Kidney glomerular epithelial cell (primary cell): ENCODE measurements at regions not wholly inside any gene's neighbourhood (a gene's known extent, or its start where the extent isn't known, plus 50 kb on each side); places are given as distances from the start of the nearest gene placed in this dataset.

Source experiments
- DNase-seq: peaks from one replicate; lab custom pipeline; 2025; lab: John Stamatoyannopoulos, UW

- no peak for DNase-seq
These were observed 290.0 kb upstream of the SEMA3A start for GRCh38 chr7:84484502-84485079.

GRCh38 chr7:84482476-84482875 lies 287.9 kb upstream of the SEMA3A start:
- DNase-seq, result no peak

- DNase-seq, result no peak
These were observed 284.5 kb upstream of the SEMA3A start for GRCh38 chr7:84479059-84479458.

- peak; percentile 54 for DNase-seq
These were observed 283.3 kb upstream of the SEMA3A start for GRCh38 chr7:84477786-84478478.

- no peak for DNase-seq
These were observed 279.8 kb upstream of the SEMA3A start for GRCh38 chr7:84474436-84474835.

GRCh38 chr7:84471576-84471975 lies 277.0 kb upstream of the SEMA3A start:
- DNase-seq, result no peak

- no peak for DNase-seq
These were observed 274.4 kb upstream of the SEMA3A start for GRCh38 chr7:84469034-84469433.

- DNase-seq, result no peak
These were observed 267.7 kb upstream of the SEMA3A start for GRCh38 chr7:84462259-84462658.

GRCh38 chr7:84461093-84461492 lies 266.5 kb upstream of the SEMA3A start:
- DNase-seq, result no peak

GRCh38 chr7:84455788-84456187 lies 261.2 kb upstream of the SEMA3A start:
- no peak for DNase-seq

- no peak for DNase-seq
These were observed 259.8 kb upstream of the SEMA3A start for GRCh38 chr7:84454174-84454959.

- no peak for DNase-seq
These were observed 258.0 kb upstream of the SEMA3A start for GRCh38 chr7:84452618-84453017.

GRCh38 chr7:84450772-84451171 lies 256.2 kb upstream of the SEMA3A start:
- DNase-seq, result no peak

GRCh38 chr7:84447636-84448293 lies 253.2 kb upstream of the SEMA3A start:
- DNase-seq, result no peak

- DNase-seq, result no peak
These were observed 252.4 kb upstream of the SEMA3A start for GRCh38 chr7:84446991-84447480.

GRCh38 chr7:84425702-84426259 lies 231.2 kb upstream of the SEMA3A start:
- no peak for DNase-seq

GRCh38 chr7:84422790-84423189 lies 228.2 kb upstream of the SEMA3A start:
- no peak for DNase-seq

GRCh38 chr7:84412161-84412969 lies 217.8 kb upstream of the SEMA3A start:
- peak; percentile 95 for DNase-seq

- DNase-seq, result no peak
These were observed 205.1 kb upstream of the SEMA3A start for GRCh38 chr7:84399661-84400060.

GRCh38 chr7:84394219-84394618 lies 199.6 kb upstream of the SEMA3A start:
- no peak for DNase-seq

- DNase-seq, result no peak
These were observed 199.2 kb upstream of the SEMA3A start for GRCh38 chr7:84393786-84394185.
